H9 (cell line): ENCODE measurements at regions not wholly inside any gene's neighbourhood (a gene's known extent, or its start where the extent isn't known, plus 50 kb on each side); places are given as distances from the start of the nearest gene placed in this dataset.
A peak's percentile ranks its signal among the peaks of the same experiment; 100 is the strongest.

Experiments used
- DNase-seq: peaks from one replicate; pipeline ENCODE4 v3.0.0-alpha.2; 2017
- H2AFZ ChIP-seq: one replicate; pipeline ENCODE4 v1.6.1; 2013; ENCODE audit warnings: mild to moderate bottlenecking, low read length, control low read depth, moderate library complexity
- H2AK5ac ChIP-seq: 2 replicates; pipeline ENCODE4 v1.6.1; 2013; ENCODE audit warnings: low read length, control low read depth, mixed read lengths; ENCODE audit not compliant: insufficient read length
- H2BK120ac ChIP-seq: one replicate; pipeline ENCODE4 v1.6.1; 2013; ENCODE audit warnings: low read depth, mild to moderate bottlenecking, low read length, control low read depth, inconsistent platforms; ENCODE audit not compliant: poor library complexity, severe bottlenecking
- H2BK12ac ChIP-seq: 2 replicates; pipeline ENCODE4 v1.6.1; 2013; ENCODE audit warnings: low read length, control low read depth, mixed read lengths, low read depth; ENCODE audit not compliant: insufficient read length
- H2BK15ac ChIP-seq: 2 replicates; pipeline ENCODE4 v1.6.1; 2013; ENCODE audit warnings: low read depth, low read length, control low read depth
- H2BK20ac ChIP-seq: one replicate; pipeline ENCODE4 v1.6.1; 2013; ENCODE audit warnings: low read depth, mild to moderate bottlenecking, low read length, control low read depth, inconsistent platforms; ENCODE audit not compliant: poor library complexity, severe bottlenecking
- H2BK5ac ChIP-seq: 2 replicates; pipeline ENCODE4 v1.6.1; 2013; ENCODE audit warnings: low read length, control low read depth, mixed read lengths; ENCODE audit not compliant: insufficient read length
- H3K14ac ChIP-seq: 2 replicates; pipeline ENCODE4 v1.6.1; 2013; ENCODE audit warnings: low read length, control low read depth; ENCODE audit not compliant: insufficient read depth
- H3K18ac ChIP-seq: 2 replicates; pipeline ENCODE4 v1.6.1; 2013; ENCODE audit warnings: low read depth, mild to moderate bottlenecking, mixed read lengths, low read length, control low read depth; ENCODE audit not compliant: insufficient read length
- H3K23ac ChIP-seq: 2 replicates; pipeline ENCODE4 v1.6.1; 2013; ENCODE audit warnings: low read length, control low read depth, mixed read lengths, low read depth; ENCODE audit not compliant: insufficient read length
- H3K23me2 ChIP-seq: 2 replicates; pipeline ENCODE4 v1.6.1; 2013; ENCODE audit warnings: low read depth, mild to moderate bottlenecking, mixed read lengths, low read length, control low read depth; ENCODE audit not compliant: insufficient read length, poor library complexity, severe bottlenecking
- H3K27ac ChIP-seq: 2 replicates; pipeline ENCODE4 v1.5.1; 2013; ENCODE audit warnings: low read length, control low read depth, mixed read lengths, low read depth; ENCODE audit not compliant: insufficient read length
- H3K27me3 ChIP-seq: 2 replicates; pipeline ENCODE4 v1.6.1; 2013; ENCODE audit warnings: low read length, control low read depth, inconsistent platforms; ENCODE audit not compliant: insufficient read depth
- H3K4ac ChIP-seq: 2 replicates; pipeline ENCODE4 v1.6.1; 2013; ENCODE audit warnings: low read depth, mild to moderate bottlenecking, control low read depth, inconsistent platforms, low read length, moderate library complexity
- H3K4me1 ChIP-seq: 2 replicates; pipeline ENCODE4 v1.6.1; 2013; ENCODE audit warnings: low read length, control low read depth, inconsistent platforms; ENCODE audit not compliant: insufficient read depth
- H3K4me2 ChIP-seq: 2 replicates; pipeline ENCODE4 v1.6.1; 2013; ENCODE audit warnings: low read length, control low read depth, mixed read lengths; ENCODE audit not compliant: insufficient read length, insufficient read depth
- H3K56ac ChIP-seq: 2 replicates; pipeline ENCODE4 v1.6.1; 2013; ENCODE audit warnings: low read depth, mild to moderate bottlenecking, mixed read lengths, low read length, control low read depth; ENCODE audit not compliant: insufficient read length
- H3K79me1 ChIP-seq: 2 replicates; pipeline ENCODE4 v1.6.1; 2013; ENCODE audit warnings: low read depth, mild to moderate bottlenecking, moderate library complexity, low read length, control low read depth, inconsistent platforms; ENCODE audit not compliant: insufficient read depth, poor library complexity, severe bottlenecking
- H3K79me2 ChIP-seq: 2 replicates; pipeline ENCODE4 v1.6.1; 2013; ENCODE audit warnings: low read length, control low read depth, inconsistent platforms; ENCODE audit not compliant: insufficient read depth
- H3K9ac ChIP-seq: 2 replicates; pipeline ENCODE4 v1.6.1; 2013; ENCODE audit warnings: low read length, control low read depth, mixed read lengths; ENCODE audit not compliant: insufficient read length; ENCODE audit errors: extremely low read depth
- H3K9me3 ChIP-seq: one replicate; pipeline ENCODE4 v1.6.1; 2013; ENCODE audit warnings: low read depth, low read length, inconsistent platforms; ENCODE audit not compliant: control insufficient read depth
- H3T11ph ChIP-seq: one replicate; pipeline ENCODE4 v1.6.1; 2013; ENCODE audit warnings: mild to moderate bottlenecking, low read length, control low read depth, inconsistent platforms
- H4K20me1 ChIP-seq: one replicate; pipeline ENCODE4 v1.6.1; 2013; ENCODE audit not compliant: control insufficient read depth, insufficient read length, insufficient read depth
- H4K5ac ChIP-seq: 2 replicates; pipeline ENCODE4 v1.6.1; 2013; ENCODE audit warnings: low read depth, mild to moderate bottlenecking, mixed read lengths, low read length, control low read depth; ENCODE audit not compliant: insufficient read length
- H4K8ac ChIP-seq: replicated peaks from 2 replicates; pipeline ENCODE4 v1.6.1; 2013; ENCODE audit warnings: low read length, control low read depth, mixed read lengths, low read depth; ENCODE audit not compliant: insufficient read length
- H4K91ac ChIP-seq: 2 replicates; pipeline ENCODE4 v1.6.1; 2013; ENCODE audit warnings: low read depth, mild to moderate bottlenecking, moderate library complexity, mixed read lengths, low read length, control low read depth; ENCODE audit not compliant: insufficient read length
- H3K27ac Mint-ChIP-seq, 3 experiments: 2 replicates in 2 of 3; 3 replicates in 1 of 3; pipeline ENCODE4 v1.8.0; 2020 to 2021; ENCODE audit warnings: mixed read lengths in 3 of 3, mild to moderate bottlenecking in 1 of 3, moderate library complexity in 1 of 3
- H3K27me3 Mint-ChIP-seq: 2 replicates; pipeline ENCODE4 v1.8.0; 2021; ENCODE audit warnings: low read depth, mild to moderate bottlenecking, moderate library complexity, mixed read lengths
- H3K36me3 Mint-ChIP-seq, 3 experiments: 2 replicates in 2 of 3; 3 replicates in 1 of 3; pipeline ENCODE4 v1.8.0; 2020 to 2021; ENCODE audit warnings: low read depth in 3 of 3, mixed read lengths in 3 of 3; ENCODE audit not compliant: insufficient read depth in 1 of 3
- H3K4me1 Mint-ChIP-seq, 2 experiments: 2 replicates each; pipeline ENCODE4 v1.8.0; 2020; ENCODE audit warnings: mixed read lengths in 2 of 2
- H3K4me3 Mint-ChIP-seq, 2 experiments: 2 replicates in 1 of 2; 3 replicates in 1 of 2; pipeline ENCODE4 v1.8.0; 2020 to 2021; ENCODE audit warnings: mild to moderate bottlenecking in 2 of 2, mixed read lengths in 2 of 2, moderate library complexity in 1 of 2
- H3K9me3 Mint-ChIP-seq, 2 experiments: 2 replicates in 1 of 2; 3 replicates in 1 of 2; pipeline ENCODE4 v1.8.0; 2020; ENCODE audit warnings: mild to moderate bottlenecking in 2 of 2, mixed read lengths in 2 of 2, moderate library complexity in 1 of 2
- CTCF ChIP-seq: fragments of 200-600 bp; sonication (generic); conservative IDR thresholded peaks from 3 replicates; pipeline ENCODE4 v1.8.0; 2021; ENCODE audit warnings: antibody characterized with exemption, mild to moderate bottlenecking
- WGBS: extraction: QIAGEN DNeasy Blood & Tissue Kit; methylation state at CpG from one replicate; pipeline ENCODE4 v1.1.7; 2013; ENCODE audit warnings: missing lambda C conversion rate, low lambda C conversion rate, mixed read lengths; ENCODE audit not compliant: insufficient read length; ENCODE audit errors: extremely low coverage; 5-methylcytosine and 5-hydroxymethylcytosine counted together

- no peak overlapping the region for H2AFZ ChIP-seq
- Mint-ChIP-seq H3K9me3 (no peaks in the 10 kb centered on the region), H3K27ac (peak overlapping the region; percentile 65 to 89 (median 81); a peak in 4 of 7 replicates), H3K4me3 (no peak overlapping the region; a peak in 2 of 5 replicates), H3K36me3 (no peaks in the 10 kb centered on the region), H3K4me1 (peaks cover 2 to 37% of the 10 kb centered on the region in 2 experiments), H3K27me3 (peaks cover 4% of the 10 kb centered on the region)
- H3K56ac ChIP-seq = no peak overlapping the region
- H4K5ac ChIP-seq = no peak overlapping the region
- H2BK20ac ChIP-seq = no peak overlapping the region
- H3K27ac ChIP-seq = peak overlapping the region; percentile 44
- H2AK5ac ChIP-seq = no peak overlapping the region
- no peaks in the 10 kb centered on the region for H3K9me3 ChIP-seq
- H3K23me2 ChIP-seq = peaks cover 13% of the 10 kb centered on the region
- no peak overlapping the region for H3T11ph ChIP-seq
- no peaks in the 10 kb centered on the region for H4K20me1 ChIP-seq
- peak overlapping the region; percentile 71 for H3K4me2 ChIP-seq
- no peak overlapping the region for H4K91ac ChIP-seq
- H3K4ac ChIP-seq = no peak overlapping the region
- no peaks in the 10 kb centered on the region for H3K79me2 ChIP-seq
- H3K4me1 ChIP-seq = peaks cover 15% of the 10 kb centered on the region; the same call in 1 of the 2 replicates
- H3K18ac ChIP-seq = no peak overlapping the region
- DNase-seq = peak; percentile 67
- no peak overlapping the region for H4K8ac ChIP-seq
- no peak overlapping the region for H2BK15ac ChIP-seq
- H2BK12ac ChIP-seq = no peak overlapping the region
- no peak overlapping the region for H3K9ac ChIP-seq
- WGBS = no CpG with 5 or more reads among the region's 14 CpGs
- H3K14ac ChIP-seq = no peak overlapping the region
- no peak overlapping the region for H2BK5ac ChIP-seq
- H3K23ac ChIP-seq = no peak overlapping the region
- H3K79me1 ChIP-seq = no peaks in the 10 kb centered on the region
- peak; percentile 45; the same call in 2 of the 3 replicates for TF ChIP-seq CTCF
- H2BK120ac ChIP-seq = no peak overlapping the region
- H3K27me3 ChIP-seq = no peaks in the 10 kb centered on the region; the same call in 1 of the 2 replicates
Measured at GRCh38 chr14:97413966-97414717, 617.0 kb downstream of the VRK1 start.
